ENCODE measurements at regions not wholly inside any gene's neighbourhood (a gene's known extent, or its start where the extent isn't known, plus 50 kb on each side); places are given as distances from the start of the nearest gene placed in this dataset.

DNA sequence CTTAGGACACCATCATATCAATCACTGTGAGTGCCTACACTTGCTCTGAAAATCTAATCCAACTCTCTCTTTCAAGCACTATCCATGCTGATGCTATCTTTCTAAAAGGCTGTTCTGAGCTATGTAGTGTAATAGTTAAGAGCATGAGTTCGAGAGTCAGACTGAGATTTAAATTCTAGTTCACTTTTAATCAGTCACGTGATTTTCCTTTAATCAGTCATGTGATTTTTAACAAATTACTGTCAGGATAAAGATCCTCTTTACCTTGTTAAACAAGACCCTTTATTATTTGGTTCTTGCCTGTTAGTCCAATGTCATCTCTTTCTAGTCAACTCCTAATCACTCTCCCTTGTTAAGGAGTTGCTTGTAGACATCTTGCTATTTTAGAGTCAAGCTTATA lies 653.0 kb downstream of the RPL10L start:
- TF ChIP-seq, protein P1, sequence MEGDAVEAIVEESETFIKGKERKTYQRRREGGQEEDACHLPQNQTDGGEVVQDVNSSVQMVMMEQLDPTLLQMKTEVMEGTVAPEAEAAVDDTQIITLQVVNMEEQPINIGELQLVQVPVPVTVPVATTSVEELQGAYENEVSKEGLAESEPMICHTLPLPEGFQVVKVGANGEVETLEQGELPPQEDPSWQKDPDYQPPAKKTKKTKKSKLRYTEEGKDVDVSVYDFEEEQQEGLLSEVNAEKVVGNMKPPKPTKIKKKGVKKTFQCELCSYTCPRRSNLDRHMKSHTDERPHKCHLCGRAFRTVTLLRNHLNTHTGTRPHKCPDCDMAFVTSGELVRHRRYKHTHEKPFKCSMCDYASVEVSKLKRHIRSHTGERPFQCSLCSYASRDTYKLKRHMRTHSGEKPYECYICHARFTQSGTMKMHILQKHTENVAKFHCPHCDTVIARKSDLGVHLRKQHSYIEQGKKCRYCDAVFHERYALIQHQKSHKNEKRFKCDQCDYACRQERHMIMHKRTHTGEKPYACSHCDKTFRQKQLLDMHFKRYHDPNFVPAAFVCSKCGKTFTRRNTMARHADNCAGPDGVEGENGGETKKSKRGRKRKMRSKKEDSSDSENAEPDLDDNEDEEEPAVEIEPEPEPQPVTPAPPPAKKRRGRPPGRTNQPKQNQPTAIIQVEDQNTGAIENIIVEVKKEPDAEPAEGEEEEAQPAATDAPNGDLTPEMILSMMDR (conservative IDR thresholded peaks at IDR 0.05; ENCODE audit: low read depth, low read length): no peak
- no peak for TF ChIP-seq EZH2 (IDR thresholded peaks at IDR 0.05; ENCODE audit: borderline replicate concordance, low read depth, low read length, poor library complexity, severe bottlenecking)

Data from A673 (cell line).